ENCODE measurements at regions not wholly inside any gene's neighbourhood (a gene's known extent, or its start where the extent isn't known, plus 50 kb on each side); places are given as distances from the start of the nearest gene placed in this dataset.
A peak's percentile ranks its signal among the peaks of the same experiment; 100 is the strongest.

GRCh38 chr5:158461240-158461854 lies 602.4 kb upstream of the CLINT1 start (continued):
- peak; percentile 96 for TF ChIP-seq ZGPAT (CRISPR knock-in tag; IDR thresholded peaks at IDR 0.05)
- TF ChIP-seq ZNF205 (CRISPR knock-in tag; IDR thresholded peaks at IDR 0.05) = peak; percentile 67; the same call in 1 of the 2 replicates
- no peak for TF ChIP-seq ZNF570 (CRISPR knock-in tag; IDR thresholded peaks at IDR 0.05; ENCODE audit: borderline replicate concordance)
- TF ChIP-seq ATF7 (IDR thresholded peaks at IDR 0.05) = 0 out of 2 replicates have a peak, but pooled peaks have one; percentile 6
- no peak; the same call in 1 of the 2 replicates for TF ChIP-seq ATF7 (CRISPR knock-in tag; IDR thresholded peaks at IDR 0.05)
- TF ChIP-seq HNF4A (CRISPR knock-in tag; IDR thresholded peaks at IDR 0.05) = peak; percentile 100
- TF ChIP-seq, protein P1, sequence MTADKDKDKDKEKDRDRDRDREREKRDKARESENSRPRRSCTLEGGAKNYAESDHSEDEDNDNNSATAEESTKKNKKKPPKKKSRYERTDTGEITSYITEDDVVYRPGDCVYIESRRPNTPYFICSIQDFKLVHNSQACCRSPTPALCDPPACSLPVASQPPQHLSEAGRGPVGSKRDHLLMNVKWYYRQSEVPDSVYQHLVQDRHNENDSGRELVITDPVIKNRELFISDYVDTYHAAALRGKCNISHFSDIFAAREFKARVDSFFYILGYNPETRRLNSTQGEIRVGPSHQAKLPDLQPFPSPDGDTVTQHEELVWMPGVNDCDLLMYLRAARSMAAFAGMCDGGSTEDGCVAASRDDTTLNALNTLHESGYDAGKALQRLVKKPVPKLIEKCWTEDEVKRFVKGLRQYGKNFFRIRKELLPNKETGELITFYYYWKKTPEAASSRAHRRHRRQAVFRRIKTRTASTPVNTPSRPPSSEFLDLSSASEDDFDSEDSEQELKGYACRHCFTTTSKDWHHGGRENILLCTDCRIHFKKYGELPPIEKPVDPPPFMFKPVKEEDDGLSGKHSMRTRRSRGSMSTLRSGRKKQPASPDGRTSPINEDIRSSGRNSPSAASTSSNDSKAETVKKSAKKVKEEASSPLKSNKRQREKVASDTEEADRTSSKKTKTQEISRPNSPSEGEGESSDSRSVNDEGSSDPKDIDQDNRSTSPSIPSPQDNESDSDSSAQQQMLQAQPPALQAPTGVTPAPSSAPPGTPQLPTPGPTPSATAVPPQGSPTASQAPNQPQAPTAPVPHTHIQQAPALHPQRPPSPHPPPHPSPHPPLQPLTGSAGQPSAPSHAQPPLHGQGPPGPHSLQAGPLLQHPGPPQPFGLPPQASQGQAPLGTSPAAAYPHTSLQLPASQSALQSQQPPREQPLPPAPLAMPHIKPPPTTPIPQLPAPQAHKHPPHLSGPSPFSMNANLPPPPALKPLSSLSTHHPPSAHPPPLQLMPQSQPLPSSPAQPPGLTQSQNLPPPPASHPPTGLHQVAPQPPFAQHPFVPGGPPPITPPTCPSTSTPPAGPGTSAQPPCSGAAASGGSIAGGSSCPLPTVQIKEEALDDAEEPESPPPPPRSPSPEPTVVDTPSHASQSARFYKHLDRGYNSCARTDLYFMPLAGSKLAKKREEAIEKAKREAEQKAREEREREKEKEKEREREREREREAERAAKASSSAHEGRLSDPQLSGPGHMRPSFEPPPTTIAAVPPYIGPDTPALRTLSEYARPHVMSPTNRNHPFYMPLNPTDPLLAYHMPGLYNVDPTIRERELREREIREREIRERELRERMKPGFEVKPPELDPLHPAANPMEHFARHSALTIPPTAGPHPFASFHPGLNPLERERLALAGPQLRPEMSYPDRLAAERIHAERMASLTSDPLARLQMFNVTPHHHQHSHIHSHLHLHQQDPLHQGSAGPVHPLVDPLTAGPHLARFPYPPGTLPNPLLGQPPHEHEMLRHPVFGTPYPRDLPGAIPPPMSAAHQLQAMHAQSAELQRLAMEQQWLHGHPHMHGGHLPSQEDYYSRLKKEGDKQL (CRISPR knock-in tag; IDR thresholded peaks at IDR 0.05; ENCODE audit: low read depth) = peak; percentile 85
- TF ChIP-seq ZNF629 (CRISPR knock-in tag; conservative IDR thresholded peaks at IDR 0.05) = 0 out of 2 replicates have a peak, but pooled peaks have one; percentile 29
- TF ChIP-seq RFXAP (CRISPR knock-in tag; IDR thresholded peaks at IDR 0.05; ENCODE audit: borderline replicate concordance) = peak; percentile 69; the same call in 1 of the 2 replicates
- TF ChIP-seq IKZF5 (CRISPR knock-in tag; IDR thresholded peaks at IDR 0.05) = peak; percentile 95
- TF ChIP-seq AGO1 (IDR thresholded peaks at IDR 0.05; ENCODE audit: low read depth, low read length, poor library complexity, severe bottlenecking) = no peak
- peak; percentile 88 for TF ChIP-seq ZNF317 (CRISPR knock-in tag; IDR thresholded peaks at IDR 0.05)
- TF ChIP-seq CENPBD1 (CRISPR knock-in tag; IDR thresholded peaks at IDR 0.05; ENCODE audit: borderline replicate concordance, low read depth) = no peak
- peak; percentile 90 for TF ChIP-seq SOX5 (CRISPR knock-in tag; IDR thresholded peaks at IDR 0.05; ENCODE audit: borderline replicate concordance)
- TF ChIP-seq ZNF746 (CRISPR knock-in tag; IDR thresholded peaks at IDR 0.05) = peak; percentile 73
- TF ChIP-seq FOSL2 (CRISPR knock-in tag; IDR thresholded peaks at IDR 0.05) = peak; percentile 83
- TF ChIP-seq WIZ (CRISPR knock-in tag; IDR thresholded peaks at IDR 0.05) = peak; percentile 89
- TF ChIP-seq, protein P2, sequence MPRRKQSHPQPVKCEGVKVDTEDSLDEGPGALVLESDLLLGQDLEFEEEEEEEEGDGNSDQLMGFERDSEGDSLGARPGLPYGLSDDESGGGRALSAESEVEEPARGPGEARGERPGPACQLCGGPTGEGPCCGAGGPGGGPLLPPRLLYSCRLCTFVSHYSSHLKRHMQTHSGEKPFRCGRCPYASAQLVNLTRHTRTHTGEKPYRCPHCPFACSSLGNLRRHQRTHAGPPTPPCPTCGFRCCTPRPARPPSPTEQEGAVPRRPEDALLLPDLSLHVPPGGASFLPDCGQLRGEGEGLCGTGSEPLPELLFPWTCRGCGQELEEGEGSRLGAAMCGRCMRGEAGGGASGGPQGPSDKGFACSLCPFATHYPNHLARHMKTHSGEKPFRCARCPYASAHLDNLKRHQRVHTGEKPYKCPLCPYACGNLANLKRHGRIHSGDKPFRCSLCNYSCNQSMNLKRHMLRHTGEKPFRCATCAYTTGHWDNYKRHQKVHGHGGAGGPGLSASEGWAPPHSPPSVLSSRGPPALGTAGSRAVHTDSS (CRISPR knock-in tag; conservative IDR thresholded peaks at IDR 0.05) = no peak
- no peak for TF ChIP-seq EED (CRISPR knock-in tag; IDR thresholded peaks at IDR 0.05)
